NT2/D1 (cell line): ENCODE measurements at regions not wholly inside any gene's neighbourhood (a gene's known extent, or its start where the extent isn't known, plus 50 kb on each side); places are given as distances from the start of the nearest gene placed in this dataset.

Experiments used
- SUZ12 ChIP-seq: IDR thresholded peaks from 2 replicates; pipeline ENCODE4 v1.6.1; 2011; ENCODE audit not compliant: insufficient read length, insufficient read depth; ENCODE audit errors: extremely low read depth
- YY1 ChIP-seq: IDR thresholded peaks from 2 replicates; pipeline ENCODE4 v1.6.1; 2011; ENCODE audit not compliant: insufficient read length, insufficient read depth
- ZNF274 ChIP-seq: IDR thresholded peaks from 2 replicates; pipeline ENCODE4 v1.6.1; 2011; ENCODE audit warnings: mild to moderate bottlenecking, low read depth, low read length

DNA sequence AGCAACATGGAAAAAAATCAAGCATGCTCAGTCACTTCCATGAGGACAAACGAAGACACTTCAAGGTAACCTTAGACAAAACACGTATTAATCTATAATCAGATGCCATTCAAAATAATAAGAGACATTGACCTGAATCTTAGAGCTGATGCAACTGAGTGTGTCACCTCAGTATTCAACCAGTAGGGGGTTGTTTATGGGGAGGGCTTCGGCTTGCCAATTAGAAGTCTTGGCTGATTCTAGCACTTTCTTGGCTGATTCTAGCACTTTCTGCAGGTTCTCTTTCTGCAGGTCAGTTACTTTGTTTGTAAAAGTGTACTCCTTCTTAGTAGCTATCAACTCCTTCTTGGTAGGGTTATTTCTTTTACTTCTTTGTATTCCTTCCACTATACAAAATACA is 317.6 kb downstream of the ENC1 start:
- TF ChIP-seq ZNF274, result no peak
- TF ChIP-seq YY1, result no peak
- TF ChIP-seq SUZ12, result no peak
